ENCODE measurements at regions not wholly inside any gene's neighbourhood (a gene's known extent, or its start where the extent isn't known, plus 50 kb on each side); places are given as distances from the start of the nearest gene placed in this dataset.
"Not testable (repeated sequence)": the region's sequence is repeated elsewhere in the genome, so short reads cannot be mapped to it uniquely, and the experiment has no call there.

- intact Hi-C loops (cut with micrococcal nuclease) = no loop called here
Measured at GRCh38 chr4:82248903-82249632, 124.7 kb downstream of the HNRNPD start.

DNA sequence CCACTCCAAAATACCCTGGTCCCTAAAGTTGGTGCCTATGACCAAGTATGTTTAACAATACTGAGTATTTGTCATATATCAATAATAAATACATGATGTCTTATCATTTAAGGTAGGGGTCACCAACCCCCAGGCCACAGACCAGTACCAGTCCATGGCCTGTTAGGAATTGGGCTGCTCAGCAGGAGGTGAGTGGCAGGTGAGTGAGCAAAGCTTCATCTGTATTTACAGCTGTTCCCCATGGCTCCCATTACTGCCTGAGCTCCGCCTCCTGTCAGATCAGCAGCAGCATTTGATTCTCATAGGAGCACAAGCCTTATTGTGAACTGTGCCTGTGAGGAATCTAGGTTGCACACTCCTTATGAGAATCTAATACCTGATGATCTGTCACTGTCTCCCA is 126.2 kb downstream of the HNRNPD start:
- intact Hi-C loops (cut with micrococcal nuclease) = no loop called here

DNA sequence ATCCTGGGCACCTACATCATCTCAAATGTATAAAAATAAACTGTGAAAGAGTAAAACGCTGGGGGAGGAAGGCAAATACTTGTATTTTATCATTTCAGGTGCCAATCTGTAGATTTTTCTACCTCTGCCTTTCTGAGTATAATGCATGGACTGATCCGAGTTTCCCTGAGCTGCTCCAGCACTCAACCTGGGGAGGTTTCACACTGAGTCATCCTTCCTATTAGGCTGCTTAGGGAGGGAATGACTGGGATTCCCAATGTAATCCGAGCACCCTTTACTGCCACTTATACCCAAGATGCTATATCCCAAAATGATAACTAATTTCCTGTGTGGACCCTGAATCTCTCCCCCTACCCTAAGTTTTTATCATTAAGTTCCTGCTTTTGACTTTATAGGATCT is 126.6 kb downstream of the HNRNPD start:
- intact Hi-C loops (cut with micrococcal nuclease) = no loop called here

DNA sequence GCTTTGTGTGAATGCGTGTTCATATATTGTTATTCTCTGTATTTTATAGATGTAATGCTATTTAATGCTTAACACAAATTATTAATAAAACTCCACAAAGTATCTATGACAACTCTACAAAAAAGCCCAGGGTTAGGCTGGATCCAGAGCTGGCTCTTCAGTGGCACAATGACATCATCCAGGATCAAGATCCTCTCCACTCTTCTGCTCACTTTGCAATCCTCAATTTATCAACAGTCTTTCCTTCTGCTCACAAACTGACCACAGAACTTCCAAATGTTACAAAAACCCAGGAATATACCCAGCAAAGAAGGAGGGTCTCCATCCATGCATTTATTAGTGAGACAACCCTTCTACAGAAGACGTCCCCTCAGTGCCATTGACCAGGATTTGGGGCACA is 132.3 kb downstream of the HNRNPD start:
- intact Hi-C loops (cut with micrococcal nuclease) = no loop called here

DNA sequence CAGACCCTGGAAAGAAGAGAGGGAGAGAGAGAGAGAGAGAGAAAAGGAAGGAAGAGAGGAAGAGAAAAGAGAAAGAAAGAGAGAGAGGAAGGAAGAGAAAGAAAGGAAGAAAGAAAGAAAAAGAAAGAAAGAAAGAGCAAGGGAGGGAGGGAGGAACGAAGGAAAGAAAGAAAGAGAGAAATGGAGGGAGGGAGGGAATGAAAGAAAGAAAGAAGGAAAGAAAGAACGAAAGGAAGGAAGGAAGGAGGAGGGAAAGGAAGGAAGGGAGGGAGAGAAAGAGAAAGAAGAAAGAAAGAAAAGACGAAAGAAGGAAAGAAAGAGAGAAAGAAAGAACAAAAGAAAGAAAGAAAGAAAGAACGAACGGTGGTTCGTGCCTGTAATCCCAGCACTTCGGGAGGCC is 133.4 kb downstream of the HNRNPD start:
- intact Hi-C loops (cut with micrococcal nuclease) = no loop called here

DNA sequence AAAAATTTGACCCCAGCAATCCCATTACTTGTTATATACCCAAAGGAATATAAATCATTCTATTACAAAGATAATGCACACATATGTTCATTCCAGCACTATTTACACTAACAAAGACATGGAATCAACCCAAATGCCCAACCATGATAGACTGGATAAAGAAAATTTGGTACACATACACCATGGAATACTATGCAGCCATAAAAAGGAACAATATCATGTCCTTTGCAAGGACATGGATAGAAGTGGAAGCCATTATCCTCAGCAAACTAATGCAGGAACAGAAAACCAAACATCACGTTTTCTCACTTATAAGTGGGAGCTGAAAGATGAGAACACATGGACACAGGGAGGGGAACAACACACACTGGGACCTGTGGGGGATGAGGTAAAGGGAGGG is 136.6 kb downstream of the HNRNPD start:
- intact Hi-C loops (cut with micrococcal nuclease) = not testable (repeated sequence)

GRCh38 chr4:82235346-82235745 is 138.4 kb downstream of the HNRNPD start:
- intact Hi-C loops (cut with micrococcal nuclease) = no loop called here

GRCh38 chr4:82232891-82233290 is 140.9 kb downstream of the HNRNPD start:
- intact Hi-C loops (cut with micrococcal nuclease) = no loop called here

DNA sequence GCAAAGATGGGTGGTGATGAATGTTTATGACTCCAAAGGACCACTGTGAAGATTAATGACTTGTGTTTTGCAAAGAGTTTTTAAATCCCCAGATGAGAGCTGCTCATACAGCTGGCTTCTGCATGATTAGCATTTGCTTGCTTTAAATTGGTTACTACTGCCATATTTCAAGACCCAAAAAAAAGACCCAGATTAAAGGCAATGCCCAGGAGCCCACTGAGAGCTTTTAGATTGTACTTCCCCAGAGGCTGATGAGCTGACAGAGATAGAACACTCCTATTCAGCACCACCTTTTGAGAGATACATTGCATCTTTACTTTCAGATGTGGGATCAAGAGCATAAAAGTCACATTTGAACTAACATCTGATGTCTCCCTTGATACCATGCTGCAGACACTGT is 142.0 kb downstream of the HNRNPD start:
- intact Hi-C loops (cut with micrococcal nuclease) = no loop called here

GRCh38 chr4:82230306-82230705 is 143.5 kb downstream of the HNRNPD start:
- intact Hi-C loops (cut with micrococcal nuclease) = no loop called here

DNA sequence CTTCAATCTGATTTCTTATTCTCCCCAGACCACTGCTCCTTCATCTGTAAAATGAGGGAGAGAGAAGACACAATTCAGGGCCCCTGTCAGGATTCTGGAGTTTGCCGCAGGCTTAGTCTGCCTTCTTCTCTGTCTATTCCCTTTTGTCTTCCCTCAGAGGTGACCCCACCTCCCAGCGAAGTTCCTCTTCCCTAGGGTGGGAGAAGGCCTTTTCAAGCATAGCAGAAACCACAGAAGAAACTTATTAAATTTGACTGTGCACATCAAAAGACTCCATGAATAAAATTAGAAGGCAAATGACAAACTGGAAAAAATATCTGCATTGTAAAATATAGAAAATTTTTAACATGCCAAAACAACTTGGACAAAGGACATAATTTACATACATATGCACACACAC is 148.8 kb downstream of the HNRNPD start:
- intact Hi-C loops (cut with micrococcal nuclease) = no loop called here

DNA sequence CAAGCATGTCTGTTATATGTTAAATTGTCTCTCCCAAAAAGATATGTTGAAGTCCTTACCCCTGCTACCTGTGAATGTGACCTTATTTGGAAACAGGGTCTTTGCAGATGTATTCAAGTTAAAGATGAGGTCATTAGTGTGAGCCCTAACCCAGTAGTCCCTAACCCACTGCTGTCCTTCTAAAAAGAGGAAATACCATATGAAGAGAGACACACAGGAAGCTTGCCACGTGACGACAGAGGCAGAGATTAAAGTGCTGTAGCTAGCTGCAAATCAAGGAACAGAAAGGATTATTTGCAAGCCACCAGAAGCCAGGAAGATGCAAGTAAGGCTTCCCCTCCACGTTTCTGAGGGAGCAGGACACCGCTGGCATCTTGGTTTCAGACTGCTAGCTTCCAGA is 150.1 kb downstream of the HNRNPD start:
- intact Hi-C loops (cut with micrococcal nuclease) = no loop called here

GRCh38 chr4:82219346-82219745 is 154.4 kb downstream of the HNRNPD start:
- intact Hi-C loops (cut with micrococcal nuclease) = no loop called here

- intact Hi-C loops (cut with micrococcal nuclease) = no loop called here
Measured at GRCh38 chr4:82217986-82218715, 155.6 kb downstream of the HNRNPD start.

DNA sequence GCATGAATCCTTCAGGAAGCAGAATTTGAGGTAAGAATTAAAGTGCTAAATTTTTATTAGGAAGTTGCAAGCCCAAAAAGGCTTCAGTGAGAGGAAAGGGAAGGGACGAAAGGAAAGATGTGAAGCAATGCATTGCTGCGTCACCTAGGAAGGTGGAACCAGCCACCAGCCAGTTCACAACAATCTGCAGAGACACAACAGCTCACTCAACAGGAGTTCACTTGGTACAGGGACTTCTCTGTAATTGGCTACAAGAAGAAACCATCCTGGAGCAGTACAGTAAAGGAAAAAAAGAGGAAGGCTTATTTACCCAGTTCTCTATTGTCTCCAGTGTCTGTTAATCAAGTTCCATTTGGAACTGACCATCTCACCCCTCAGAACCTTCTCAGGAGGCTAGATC is 157.6 kb downstream of the HNRNPD start:
- intact Hi-C loops (cut with micrococcal nuclease) = no loop called here

GRCh38 chr4:82215800-82216199 is 158.0 kb downstream of the HNRNPD start:
- intact Hi-C loops (cut with micrococcal nuclease) = no loop called here

- intact Hi-C loops (cut with micrococcal nuclease) = no loop called here
Measured at GRCh38 chr4:82215039-82215438, 158.8 kb downstream of the HNRNPD start.

GRCh38 chr4:82213485-82214417 is 160.0 kb downstream of the HNRNPD start:
- intact Hi-C loops (cut with micrococcal nuclease) = loop anchor here (1.0 to 5.0 kb wide), 2 partner anchors 54 to 71 kb away; no protein-coding TSS in a partner anchor

GRCh38 chr4:82201805-82202641 is 171.8 kb downstream of the HNRNPD start:
- intact Hi-C loops (cut with micrococcal nuclease) = loop anchor here (1.0 to 5.0 kb wide), 3 partner anchors 360 to 796 kb away; no protein-coding TSS in a partner anchor

GRCh38 chr4:82201303-82201702 is 172.5 kb downstream of the HNRNPD start:
- intact Hi-C loops (cut with micrococcal nuclease) = loop anchor here (5.0 kb wide), 1 partner anchor 359 kb away; no protein-coding TSS in a partner anchor

DNA sequence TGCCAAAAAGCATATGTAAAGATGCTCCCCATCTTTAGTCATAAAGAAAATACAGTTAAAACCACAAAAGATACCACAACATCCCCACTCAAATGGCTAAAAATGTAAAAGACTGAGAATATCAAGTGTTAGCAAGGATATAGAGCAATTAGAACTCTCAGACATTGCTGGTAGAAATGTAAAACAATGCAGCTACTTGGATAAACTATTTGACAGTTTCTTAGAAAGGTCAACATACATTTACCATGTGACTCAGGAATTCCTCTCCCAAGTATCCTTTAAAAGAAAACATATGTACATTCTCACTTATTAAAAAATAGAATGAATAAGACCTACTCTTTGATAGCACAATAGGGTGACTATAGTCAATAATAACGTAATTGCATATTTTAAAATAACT is 173.7 kb downstream of the HNRNPD start:
- intact Hi-C loops (cut with micrococcal nuclease) = loop anchor here (5.0 kb wide), 1 partner anchor 358 kb away; no protein-coding TSS in a partner anchor

All from T-helper 2 cell treated with Interferon-gamma antibody and Interleukin-4, amounts not matched to agents 100 ng/mL and 5 ng/mL, for 36 hours (primary cell).